ENCODE measurements at regions not wholly inside any gene's neighbourhood (a gene's known extent, or its start where the extent isn't known, plus 50 kb on each side); places are given as distances from the start of the nearest gene placed in this dataset.
"Not testable (repeated sequence)": the region's sequence is repeated elsewhere in the genome, so short reads cannot be mapped to it uniquely, and the experiment has no call there.

DNA sequence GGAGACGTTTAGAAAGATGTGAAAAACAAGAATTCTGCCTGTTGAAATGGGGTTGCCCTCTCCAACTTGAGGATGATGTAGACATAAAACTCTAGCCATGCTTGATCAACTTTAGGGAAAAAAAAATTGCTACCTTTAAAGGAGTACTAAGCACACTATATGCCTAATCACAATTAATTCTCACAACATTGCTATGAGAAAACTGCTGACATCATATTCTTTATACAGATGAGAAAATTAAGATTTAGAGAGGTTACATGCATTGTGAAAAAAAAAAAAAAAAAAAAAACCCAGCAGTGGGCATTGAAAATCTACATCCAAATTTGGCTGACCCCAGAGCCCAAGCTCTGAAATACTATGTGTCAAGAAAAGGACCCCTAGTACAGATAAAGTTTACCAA, 617.2 kb upstream of the ADGRL2 start:
- H3K27ac Mint-ChIP-seq = no peak overlapping the region
- H3K9me3 Mint-ChIP-seq (ENCODE audit: low read depth) = peaks cover 12% of the 10 kb centered on the region
- TF ChIP-seq, protein P1, sequence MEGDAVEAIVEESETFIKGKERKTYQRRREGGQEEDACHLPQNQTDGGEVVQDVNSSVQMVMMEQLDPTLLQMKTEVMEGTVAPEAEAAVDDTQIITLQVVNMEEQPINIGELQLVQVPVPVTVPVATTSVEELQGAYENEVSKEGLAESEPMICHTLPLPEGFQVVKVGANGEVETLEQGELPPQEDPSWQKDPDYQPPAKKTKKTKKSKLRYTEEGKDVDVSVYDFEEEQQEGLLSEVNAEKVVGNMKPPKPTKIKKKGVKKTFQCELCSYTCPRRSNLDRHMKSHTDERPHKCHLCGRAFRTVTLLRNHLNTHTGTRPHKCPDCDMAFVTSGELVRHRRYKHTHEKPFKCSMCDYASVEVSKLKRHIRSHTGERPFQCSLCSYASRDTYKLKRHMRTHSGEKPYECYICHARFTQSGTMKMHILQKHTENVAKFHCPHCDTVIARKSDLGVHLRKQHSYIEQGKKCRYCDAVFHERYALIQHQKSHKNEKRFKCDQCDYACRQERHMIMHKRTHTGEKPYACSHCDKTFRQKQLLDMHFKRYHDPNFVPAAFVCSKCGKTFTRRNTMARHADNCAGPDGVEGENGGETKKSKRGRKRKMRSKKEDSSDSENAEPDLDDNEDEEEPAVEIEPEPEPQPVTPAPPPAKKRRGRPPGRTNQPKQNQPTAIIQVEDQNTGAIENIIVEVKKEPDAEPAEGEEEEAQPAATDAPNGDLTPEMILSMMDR (IDR thresholded peaks at IDR 0.05; ENCODE audit: unreplicated experiment) = no peak
- no peaks in the 10 kb centered on the region for H3K4me1 Mint-ChIP-seq (ENCODE audit: low read depth)
- H3K27me3 Mint-ChIP-seq = no peaks in the 10 kb centered on the region
- DNase-seq (ENCODE audit: low spot score, unreplicated experiment) = no peak
- H3K36me3 Mint-ChIP-seq (ENCODE audit: insufficient read depth) = no peaks in the 10 kb centered on the region
- no peak overlapping the region for H3K4me3 Mint-ChIP-seq (ENCODE audit: low read depth)

DNA sequence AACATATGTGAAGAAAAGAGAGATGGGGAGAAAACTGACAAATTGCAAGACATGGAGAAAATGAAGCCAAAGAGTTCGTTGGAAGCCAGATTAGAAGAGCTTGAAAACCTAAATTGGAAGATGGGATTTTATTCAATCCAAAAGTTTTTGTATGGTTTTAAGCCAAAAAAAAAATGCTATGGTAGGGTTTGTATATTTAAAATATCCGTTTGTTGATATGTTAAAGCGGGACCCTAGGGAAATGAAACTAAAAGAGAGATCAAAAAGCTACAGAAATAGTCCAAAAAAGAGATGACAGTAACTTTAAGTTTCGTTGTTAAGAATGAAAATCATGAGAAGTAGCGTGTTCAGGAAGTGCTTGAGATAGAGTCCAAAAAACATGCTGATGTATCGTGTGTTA, 617.7 kb upstream of the ADGRL2 start:
- TF ChIP-seq, protein P1 (IDR thresholded peaks at IDR 0.05; ENCODE audit: unreplicated experiment) = no peak
- no peaks in the 10 kb centered on the region for H3K27me3 Mint-ChIP-seq
- no peak overlapping the region for H3K4me3 Mint-ChIP-seq (ENCODE audit: low read depth)
- H3K9me3 Mint-ChIP-seq (ENCODE audit: low read depth) = peaks cover 12% of the 10 kb centered on the region
- no peak for DNase-seq (ENCODE audit: low spot score, unreplicated experiment)
- H3K27ac Mint-ChIP-seq = no peak overlapping the region
- H3K36me3 Mint-ChIP-seq (ENCODE audit: insufficient read depth) = no peaks in the 10 kb centered on the region
- no peaks in the 10 kb centered on the region for H3K4me1 Mint-ChIP-seq (ENCODE audit: low read depth)

DNA sequence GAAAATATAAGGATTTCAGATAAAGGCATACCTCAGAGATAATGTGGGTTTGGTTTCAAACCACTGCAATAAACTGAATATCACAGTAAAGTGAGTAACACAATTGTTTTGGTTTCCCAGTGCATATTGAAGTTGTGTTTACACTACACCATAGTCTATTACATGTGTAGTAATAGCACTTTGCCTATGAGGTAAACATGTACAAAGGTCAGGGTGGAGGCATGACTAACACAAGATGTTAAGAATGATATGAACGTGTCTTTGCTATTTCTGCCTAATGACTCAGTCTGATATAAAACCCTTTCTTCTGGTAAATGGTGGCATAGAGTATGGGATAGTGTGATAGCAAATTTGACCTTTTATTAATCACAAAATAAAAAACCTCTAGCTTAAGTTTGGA, 621.5 kb upstream of the ADGRL2 start:
- TF ChIP-seq, protein P1 (IDR thresholded peaks at IDR 0.05; ENCODE audit: unreplicated experiment) = no peak
- no peak for DNase-seq (ENCODE audit: low spot score, unreplicated experiment)
- H3K4me1 Mint-ChIP-seq (ENCODE audit: low read depth) = no peaks in the 10 kb centered on the region
- H3K9me3 Mint-ChIP-seq (ENCODE audit: low read depth) = peaks cover 18% of the 10 kb centered on the region
- no peaks in the 10 kb centered on the region for H3K27me3 Mint-ChIP-seq
- H3K36me3 Mint-ChIP-seq (ENCODE audit: insufficient read depth) = no peaks in the 10 kb centered on the region
- no peak overlapping the region for H3K4me3 Mint-ChIP-seq (ENCODE audit: low read depth)
- H3K27ac Mint-ChIP-seq = no peak overlapping the region

DNA sequence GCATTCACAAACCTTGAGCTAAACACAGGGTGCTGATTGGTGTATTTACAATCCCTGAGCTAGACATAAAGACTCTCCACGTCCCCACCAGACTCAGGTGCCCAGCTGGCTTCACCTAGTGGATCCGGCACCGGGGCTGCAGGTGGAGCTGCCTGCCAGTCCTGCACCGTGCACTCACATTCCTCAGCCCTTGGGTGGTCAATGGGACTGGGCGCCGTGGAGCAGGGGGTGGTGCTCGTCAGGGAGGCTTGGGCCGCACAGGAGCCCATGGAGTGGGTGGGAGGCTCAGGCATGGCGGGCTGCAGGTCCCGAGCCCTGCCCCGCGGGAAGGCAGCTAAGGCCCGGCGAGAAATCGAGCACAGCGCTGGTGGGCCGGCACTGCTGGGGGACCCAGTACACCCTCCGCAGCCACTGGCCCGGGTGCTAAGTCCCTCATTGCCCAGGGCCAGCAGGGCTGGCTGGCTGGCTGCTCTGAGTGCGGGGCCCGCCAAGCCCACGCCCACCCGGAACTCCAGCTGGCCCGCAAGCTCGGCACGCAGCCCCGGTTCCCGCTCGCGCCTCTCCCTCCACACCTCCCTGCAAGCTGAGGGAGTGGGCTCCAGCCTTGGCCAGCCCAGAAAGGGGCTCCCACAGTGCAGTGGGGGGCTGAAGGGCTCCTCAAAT, 622.2 kb upstream of the ADGRL2 start:
- not testable (repeated sequence) for H3K4me1 Mint-ChIP-seq (ENCODE audit: low read depth); DNase-seq (ENCODE audit: low spot score, unreplicated experiment); H3K36me3 Mint-ChIP-seq (ENCODE audit: insufficient read depth); H3K27me3 Mint-ChIP-seq; H3K27ac Mint-ChIP-seq; H3K4me3 Mint-ChIP-seq (ENCODE audit: low read depth)
- peaks cover 19% of the 10 kb centered on the region for H3K9me3 Mint-ChIP-seq (ENCODE audit: low read depth)

DNA sequence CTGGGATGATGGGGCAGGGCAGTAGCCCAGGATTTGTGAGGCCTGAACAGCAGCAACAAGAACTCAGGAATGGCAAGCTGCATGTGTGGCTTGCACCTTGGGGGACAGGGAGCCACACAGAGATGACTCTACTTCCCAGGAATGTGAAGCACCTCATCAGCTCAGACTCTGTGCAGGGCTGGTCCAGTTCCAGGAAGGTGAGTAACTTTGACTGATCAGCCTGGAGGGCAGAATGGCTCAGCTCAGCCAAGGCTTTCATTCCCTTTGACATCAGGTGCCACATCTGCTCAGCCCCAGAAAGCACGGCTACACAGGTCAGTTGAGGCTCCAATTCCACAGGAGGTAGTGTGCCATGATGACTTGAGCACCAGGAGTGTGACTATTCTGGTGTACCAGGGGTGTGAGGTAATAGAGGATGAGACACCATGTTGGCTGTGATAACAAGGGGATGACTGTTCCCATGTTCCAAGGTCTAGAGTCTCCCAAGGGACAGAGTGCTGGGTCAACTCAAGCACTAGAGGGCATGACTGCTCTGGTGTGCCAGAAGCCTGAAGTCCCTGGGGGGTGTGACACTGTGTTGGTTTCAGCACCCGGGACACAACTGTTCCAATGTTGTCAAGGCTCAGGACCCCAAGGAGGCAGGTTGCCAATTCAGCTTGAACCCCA, 625.8 kb upstream of the ADGRL2 start:
- H3K9me3 Mint-ChIP-seq (ENCODE audit: low read depth) = peaks cover 28% of the 10 kb centered on the region
- TF ChIP-seq, protein P1 (IDR thresholded peaks at IDR 0.05; ENCODE audit: unreplicated experiment) = no peak
- no peak overlapping the region for H3K4me3 Mint-ChIP-seq (ENCODE audit: low read depth)
- DNase-seq (ENCODE audit: low spot score, unreplicated experiment) = no peak
- H3K4me1 Mint-ChIP-seq (ENCODE audit: low read depth) = no peaks in the 10 kb centered on the region
- H3K27ac Mint-ChIP-seq = no peak overlapping the region
- no peaks in the 10 kb centered on the region for H3K36me3 Mint-ChIP-seq (ENCODE audit: insufficient read depth)
- no peaks in the 10 kb centered on the region for H3K27me3 Mint-ChIP-seq

DNA sequence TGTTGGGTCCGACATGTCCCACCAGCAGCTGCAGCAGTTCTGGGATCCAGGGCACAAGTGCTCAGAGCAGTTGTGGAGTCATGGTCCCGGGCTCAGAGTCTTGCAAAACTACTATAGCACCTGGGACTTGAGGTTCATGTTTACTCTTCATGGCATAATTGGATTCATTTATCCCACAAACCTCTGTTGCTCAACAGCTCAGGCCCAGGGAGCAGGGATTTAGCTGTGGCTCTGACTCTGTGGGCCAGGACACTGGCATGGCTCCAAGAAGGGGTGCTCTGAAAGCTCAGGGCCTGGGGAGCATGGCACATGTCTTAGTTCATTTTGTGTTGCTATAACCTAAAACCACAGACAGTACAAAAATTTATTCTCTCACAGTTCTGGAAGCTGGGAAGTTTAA, 626.7 kb upstream of the ADGRL2 start:
- H3K27ac Mint-ChIP-seq = no peak overlapping the region
- H3K27me3 Mint-ChIP-seq = no peaks in the 10 kb centered on the region
- TF ChIP-seq, protein P1 (IDR thresholded peaks at IDR 0.05; ENCODE audit: unreplicated experiment) = no peak
- no peak overlapping the region for H3K4me3 Mint-ChIP-seq (ENCODE audit: low read depth)
- H3K4me1 Mint-ChIP-seq (ENCODE audit: low read depth) = no peaks in the 10 kb centered on the region
- no peaks in the 10 kb centered on the region for H3K36me3 Mint-ChIP-seq (ENCODE audit: insufficient read depth)
- H3K9me3 Mint-ChIP-seq (ENCODE audit: low read depth) = peaks cover 35% of the 10 kb centered on the region
- no peak for DNase-seq (ENCODE audit: low spot score, unreplicated experiment)
